ENCODE measurements at regions not wholly inside any gene's neighbourhood (a gene's known extent, or its start where the extent isn't known, plus 50 kb on each side); places are given as distances from the start of the nearest gene placed in this dataset.
"Not testable (repeated sequence)": the region's sequence is repeated elsewhere in the genome, so short reads cannot be mapped to it uniquely, and the experiment has no call there.

- peak; percentile 65 for DNase-seq
Measured at GRCh38 chr11:122439866-122440810, 215.4 kb upstream of the UBASH3B start.

DNA sequence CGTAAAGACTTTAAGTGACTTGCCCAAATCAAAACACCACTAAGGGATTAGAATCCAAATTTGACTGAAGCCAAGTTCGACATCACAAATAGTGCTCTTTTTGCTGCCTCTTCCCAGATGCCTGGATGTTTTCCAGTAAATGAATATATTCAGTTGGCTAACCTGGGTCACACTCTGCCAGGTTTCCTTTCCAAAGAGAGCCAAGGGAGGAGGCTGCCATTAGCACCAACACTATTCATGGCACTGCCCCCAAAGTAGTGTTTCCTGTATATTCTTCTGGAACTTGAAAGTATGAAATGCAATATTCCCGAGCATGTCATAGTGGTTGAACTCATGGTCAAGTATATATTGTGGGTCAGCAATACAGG is 219.3 kb upstream of the UBASH3B start:
- no peak for DNase-seq

- DNase-seq, result no peak
Measured at GRCh38 chr11:122435540-122436187, 219.9 kb upstream of the UBASH3B start.

DNA sequence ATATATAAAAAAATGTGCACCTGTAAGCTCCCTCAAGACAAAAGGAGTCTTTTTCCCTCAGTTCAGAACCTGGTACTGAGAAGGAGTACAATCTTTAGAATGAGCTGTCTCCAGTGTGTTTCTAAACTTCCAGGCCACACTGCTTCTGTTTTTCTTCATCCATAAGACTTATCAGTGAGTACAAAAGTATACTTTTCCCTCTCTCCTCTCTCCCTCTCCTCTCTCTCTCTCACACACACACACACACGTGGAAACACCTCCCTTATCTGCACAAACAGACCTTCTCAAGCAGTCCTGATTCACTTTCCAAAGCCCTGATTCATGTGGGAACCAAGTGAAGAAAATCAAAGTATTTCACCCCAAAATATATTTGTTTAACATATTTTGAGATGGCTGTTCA is 220.7 kb upstream of the UBASH3B start:
- DNase-seq, result no peak

DNA sequence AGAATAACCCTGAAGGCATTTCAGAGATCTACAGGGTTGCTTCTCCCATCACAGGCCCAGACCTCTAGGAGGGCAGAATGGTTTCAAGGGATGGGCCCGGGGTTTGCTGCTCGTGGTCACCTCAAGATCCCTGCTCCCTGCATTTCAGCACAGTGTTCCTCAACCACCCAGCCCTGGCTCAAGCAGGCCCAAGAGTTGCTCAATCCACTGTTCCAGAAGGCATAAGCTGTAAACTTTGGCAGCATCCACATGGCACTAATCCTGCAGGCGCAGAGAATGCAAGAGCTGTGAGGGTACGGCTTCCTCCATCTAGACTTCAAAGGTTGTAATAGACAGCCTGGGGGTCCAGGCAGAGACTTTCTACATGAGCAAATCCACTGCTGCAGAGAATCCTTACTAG is 225.0 kb upstream of the UBASH3B start:
- no peak for DNase-seq

DNA sequence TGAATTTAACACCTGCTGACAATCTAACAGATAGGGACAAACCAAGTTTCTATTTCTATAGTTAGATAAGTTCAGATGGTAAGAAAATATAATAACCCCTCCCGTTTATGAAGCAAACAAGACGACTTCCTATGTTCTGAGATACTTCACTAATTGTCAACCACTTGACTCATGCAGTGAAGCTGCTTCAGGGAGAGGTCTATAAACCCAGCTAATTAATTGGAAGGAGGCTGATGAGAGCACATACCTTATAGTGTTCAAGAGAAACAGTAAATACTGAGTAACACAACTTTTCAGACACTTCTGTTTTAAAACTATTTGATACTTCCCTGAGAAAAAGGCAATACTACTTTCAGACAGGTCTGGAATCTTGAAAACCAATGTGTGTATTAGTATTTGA is 229.4 kb upstream of the UBASH3B start:
- no peak for DNase-seq

DNA sequence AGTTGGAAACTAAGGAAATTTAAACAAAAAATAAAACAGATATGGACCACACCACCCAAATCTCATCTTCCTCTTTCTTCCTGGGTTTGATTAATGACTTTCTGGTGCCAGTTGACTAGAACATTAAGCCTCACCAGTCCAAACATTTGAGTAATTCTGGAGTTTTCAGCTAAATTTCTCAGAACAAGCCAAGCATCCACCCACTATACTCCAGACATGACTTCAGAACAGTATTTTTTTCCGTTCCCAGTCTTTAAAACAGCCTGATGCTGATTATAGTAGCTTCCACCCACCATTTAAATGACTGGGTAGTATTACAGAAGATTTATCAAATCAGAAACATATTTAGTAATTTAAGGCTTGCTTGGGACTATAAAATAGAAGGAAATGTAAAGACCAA is 230.9 kb upstream of the UBASH3B start:
- DNase-seq, result no peak

- DNase-seq, result no peak
Measured at GRCh38 chr11:122423886-122424285, 231.6 kb upstream of the UBASH3B start.

GRCh38 chr11:122423273-122423672 is 232.2 kb upstream of the UBASH3B start:
- no peak for DNase-seq

- DNase-seq, result no peak
Measured at GRCh38 chr11:122422682-122423081, 232.8 kb upstream of the UBASH3B start.

DNA sequence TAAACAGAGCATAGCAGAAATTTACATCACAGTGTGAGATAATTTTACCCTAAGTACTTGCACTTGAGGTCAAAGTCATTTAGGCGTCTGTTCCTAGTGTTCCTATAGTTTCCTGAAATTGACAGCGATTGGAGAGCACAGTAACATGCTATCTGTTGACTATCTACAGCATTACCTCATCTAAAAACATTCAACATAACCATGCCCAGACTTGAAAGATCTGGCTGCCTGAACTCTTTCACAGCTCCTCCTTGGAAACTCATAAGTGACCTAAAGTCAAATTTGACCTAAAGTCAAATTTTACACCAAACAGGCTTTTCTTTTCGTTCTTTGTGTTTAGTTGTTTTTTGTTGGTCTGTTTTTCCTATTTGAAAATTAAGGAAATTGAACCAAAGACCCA is 233.8 kb upstream of the UBASH3B start:
- no peak for DNase-seq

- no peak for DNase-seq
Measured at GRCh38 chr11:122418032-122418431, 237.5 kb upstream of the UBASH3B start.

DNA sequence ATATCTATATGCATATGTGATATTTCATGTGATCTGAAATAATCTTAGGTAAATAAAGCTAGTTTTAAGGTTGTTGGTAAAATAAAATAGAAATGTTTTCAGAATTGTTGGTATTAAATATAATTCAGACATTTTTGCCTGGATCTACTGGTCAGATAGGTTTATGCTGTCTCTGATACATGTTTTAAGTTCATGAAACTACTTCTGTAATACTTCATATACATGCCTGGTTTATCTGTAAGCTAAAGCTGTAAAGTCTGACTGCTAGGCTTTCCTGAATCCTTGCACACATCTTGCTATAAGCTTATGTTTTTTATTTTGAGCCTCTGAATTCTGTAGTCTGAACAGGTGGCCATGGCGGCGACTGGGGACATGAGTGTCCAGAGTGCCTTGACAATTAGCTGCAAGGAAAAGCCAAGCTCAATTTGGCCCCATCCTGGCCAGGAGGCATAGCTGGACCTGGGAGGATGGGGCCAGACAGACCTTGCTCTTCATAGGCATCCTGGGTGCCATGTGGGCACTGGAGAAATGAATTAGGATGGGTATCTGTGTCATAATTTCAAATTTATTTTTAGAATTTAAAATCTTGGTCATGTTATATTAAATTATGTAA is 241.0 kb upstream of the UBASH3B start:
- DNase-seq, result no peak

DNA sequence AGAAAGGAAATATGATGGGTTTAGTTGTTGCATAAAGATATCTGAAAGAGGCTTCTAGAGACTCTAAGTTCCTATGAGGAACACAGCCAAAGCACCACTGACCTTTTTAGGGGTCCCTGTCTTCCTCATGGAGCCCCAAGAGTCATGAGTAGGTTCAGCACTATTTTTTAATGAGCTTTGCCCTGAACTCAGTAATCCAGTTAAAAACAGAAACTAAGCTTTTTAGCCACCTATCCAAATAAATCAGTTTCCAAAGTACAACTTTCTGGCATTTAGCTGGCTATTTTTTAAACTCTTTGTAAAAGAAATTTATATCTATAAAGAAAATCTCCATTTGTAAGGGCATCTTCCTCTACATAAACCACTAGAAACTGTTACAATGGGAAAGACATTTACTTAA is 241.8 kb upstream of the UBASH3B start:
- no peak for DNase-seq

DNA sequence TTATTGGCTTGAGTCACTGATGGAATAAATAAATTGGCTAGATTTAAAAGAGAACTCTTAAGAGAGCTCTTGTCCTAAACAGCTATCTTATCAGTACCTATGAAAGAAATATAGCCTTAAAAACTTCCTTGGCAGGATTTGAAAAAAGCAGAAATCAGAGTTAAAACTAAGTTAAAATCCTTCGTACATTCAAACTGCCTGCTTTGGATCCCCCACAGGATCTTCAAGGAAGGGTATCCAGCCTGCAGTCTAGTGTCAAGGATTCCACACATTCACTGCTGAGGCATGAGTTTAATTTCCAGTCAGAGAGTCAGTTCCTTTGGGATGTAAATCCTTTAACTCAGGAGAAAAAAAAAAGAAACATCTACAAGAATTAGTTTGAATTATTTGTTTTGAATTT is 242.9 kb upstream of the UBASH3B start:
- DNase-seq, result no peak

- DNase-seq, result no peak
Measured at GRCh38 chr11:122406466-122406865, 249.1 kb upstream of the UBASH3B start.

DNA sequence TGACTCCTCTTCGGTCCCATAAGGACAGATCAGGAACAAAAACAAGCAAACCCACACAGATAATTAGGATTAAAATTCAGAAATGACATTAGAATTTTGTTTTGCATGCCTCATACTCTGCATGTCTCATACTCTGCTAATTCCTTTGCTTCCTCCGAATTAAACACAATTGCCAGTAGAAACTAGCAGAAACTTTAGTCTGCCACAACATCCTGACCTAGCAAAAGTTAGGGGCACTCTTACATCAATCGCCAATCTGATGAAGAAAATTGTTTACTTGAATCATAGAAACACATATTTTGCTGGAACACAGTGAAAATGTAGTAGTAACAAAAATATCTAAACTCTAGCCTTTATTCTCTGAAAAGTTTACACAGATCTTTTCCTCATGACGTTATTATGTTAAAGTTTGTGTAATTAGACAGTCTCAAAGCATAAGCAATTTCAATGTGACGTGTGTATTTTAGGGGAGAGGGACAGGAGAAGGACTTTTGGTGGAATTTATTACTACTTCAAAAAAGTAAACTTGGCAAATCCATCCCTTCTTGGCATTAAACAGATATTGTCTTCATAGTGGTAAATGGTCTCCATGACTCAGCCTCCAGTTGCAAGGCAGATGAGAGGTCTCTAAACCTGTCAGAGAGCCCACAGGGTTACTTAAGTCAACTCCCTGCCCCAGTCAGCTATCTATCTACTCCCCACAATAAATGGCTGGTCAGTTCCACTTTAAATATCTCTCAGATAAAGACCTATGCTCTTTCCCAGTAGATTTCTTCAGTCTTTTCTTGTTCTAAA is 249.8 kb upstream of the UBASH3B start:
- no peak for DNase-seq

- DNase-seq, result no peak
Measured at GRCh38 chr11:122404571-122404970, 251.0 kb upstream of the UBASH3B start.

GRCh38 chr11:122401581-122401980 is 253.9 kb upstream of the UBASH3B start:
- not testable (repeated sequence) for DNase-seq

GRCh38 chr11:122399375-122399774 is 256.1 kb upstream of the UBASH3B start:
- DNase-seq, result no peak

DNA sequence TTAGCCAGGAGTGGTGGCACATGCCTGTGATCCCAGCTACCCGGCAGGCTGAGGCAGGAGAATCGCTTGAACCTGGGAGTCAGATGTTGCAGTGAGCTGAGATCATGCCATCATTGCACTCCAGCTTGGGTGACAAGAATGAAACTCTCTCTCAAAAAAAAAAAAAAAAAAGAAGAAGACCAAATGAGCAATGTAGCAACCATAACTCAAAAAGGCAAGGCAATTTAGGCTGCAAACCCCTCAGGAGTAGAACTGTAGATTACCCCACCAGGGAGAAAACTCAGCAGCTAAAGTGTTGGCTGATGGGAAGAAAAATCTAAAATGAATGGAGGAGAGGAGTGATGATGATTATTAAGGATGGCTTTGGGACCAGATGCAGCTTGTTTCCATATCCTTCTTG is 256.7 kb upstream of the UBASH3B start:
- no peak for DNase-seq

- no peak for DNase-seq
Measured at GRCh38 chr11:122398167-122398566, 257.4 kb upstream of the UBASH3B start.

- DNase-seq, result no peak
Measured at GRCh38 chr11:122395282-122395681, 260.2 kb upstream of the UBASH3B start.
